Pancreas (tissue), 10 donors: ENCODE measurements at regions not wholly inside any gene's neighbourhood (a gene's known extent, or its start where the extent isn't known, plus 50 kb on each side); places are given as distances from the start of the nearest gene placed in this dataset.

Experiments
- ATAC-seq, 4 donors: fragments of 200-7000 bp; cut with Tn5 transposase; one replicate each; pipeline versions ENCODE4 v1.8.0 to v1.9.1; 2020; ENCODE audit warnings: mild to moderate bottlenecking in 4 of 4, moderate library complexity in 4 of 4
- DNase-seq, 6 donors: peaks; one replicate each; pipeline ENCODE4 v3.0.0-alpha.2; 2020
- FAIRE-seq: peaks from 2 replicates; lab custom pipeline; 2012; peaks lifted over from hg19 to GRCh38; lab: Jason Lieb, UNC
- H3K27ac ChIP-seq, 4 donors: fragments of 200-600 bp; sonication (generic); 1 replicate in 3 of 4; 2 replicates in 1 of 4; pipeline versions ENCODE4 v1.5.0 to v1.8.0; 2020
- H3K27me3 ChIP-seq, 4 donors: fragments of 200-600 bp; one replicate each; pipeline ENCODE4 v1.8.0; 2021
- H3K36me3 ChIP-seq, 3 donors: fragments of 200-600 bp; sonication (generic) in 1 of 3; one replicate each; pipeline versions ENCODE4 v1.5.0 to v1.8.0; 2020 to 2021
- H3K4me1 ChIP-seq, 3 donors: fragments of 200-600 bp; one replicate each; pipeline ENCODE4 v1.8.0; 2021
- H3K4me3 ChIP-seq, 4 donors: fragments of 200-600 bp; sonication (generic) in 2 of 4; one replicate each; pipeline versions ENCODE4 v1.5.0 to v1.8.0; 2020 to 2021
- H3K9me3 ChIP-seq, 4 donors: fragments of 200-600 bp; one replicate each; pipeline ENCODE4 v1.8.0; 2021
- WGBS, 2 donors: extraction: QIAGEN DNeasy Blood & Tissue Kit; methylation state at CpG; one replicate each; pipeline ENCODE4 v1.1.7; 2013; 5-methylcytosine and 5-hydroxymethylcytosine counted together
- intact Hi-C, 3 donors: fragments of 100-400 bp; cut with DNase I; formaldehyde crosslinking; loops; one replicate each; pipeline versions ENCODE4 v1.11.1 to v1.14.2; 2022
- TF ChIP-seq, protein P1 (sequence below), 4 donors: fragments of 200-600 bp; sonication (generic) in 3 of 4; IDR thresholded peaks; one replicate each; pipeline versions ENCODE4 v1.5.0 to v1.8.0; 2021; ENCODE audit warnings: antibody characterized with exemption in 4 of 4
- donor health status: healthy with polysubstance abuse.
- donor health status: DM: no; HTN: no; CAD: no; lungs with moderate emphysema.
- donor health status: DM: no; HTN: no; CAD: no.
- donor health status: control.
- donor health status: control.
- donor health status: Bipolar disorder and iron deficiency.
- donor health status: DM: yes; HTN: yes; CAD: no.
- donor health status: DM: no; HTN: no; CAD: no.
- donor health status: DM: no; HTN: no; CAD: no.
- donor health status: DM: yes; HTN: yes; CAD: no.

DNA sequence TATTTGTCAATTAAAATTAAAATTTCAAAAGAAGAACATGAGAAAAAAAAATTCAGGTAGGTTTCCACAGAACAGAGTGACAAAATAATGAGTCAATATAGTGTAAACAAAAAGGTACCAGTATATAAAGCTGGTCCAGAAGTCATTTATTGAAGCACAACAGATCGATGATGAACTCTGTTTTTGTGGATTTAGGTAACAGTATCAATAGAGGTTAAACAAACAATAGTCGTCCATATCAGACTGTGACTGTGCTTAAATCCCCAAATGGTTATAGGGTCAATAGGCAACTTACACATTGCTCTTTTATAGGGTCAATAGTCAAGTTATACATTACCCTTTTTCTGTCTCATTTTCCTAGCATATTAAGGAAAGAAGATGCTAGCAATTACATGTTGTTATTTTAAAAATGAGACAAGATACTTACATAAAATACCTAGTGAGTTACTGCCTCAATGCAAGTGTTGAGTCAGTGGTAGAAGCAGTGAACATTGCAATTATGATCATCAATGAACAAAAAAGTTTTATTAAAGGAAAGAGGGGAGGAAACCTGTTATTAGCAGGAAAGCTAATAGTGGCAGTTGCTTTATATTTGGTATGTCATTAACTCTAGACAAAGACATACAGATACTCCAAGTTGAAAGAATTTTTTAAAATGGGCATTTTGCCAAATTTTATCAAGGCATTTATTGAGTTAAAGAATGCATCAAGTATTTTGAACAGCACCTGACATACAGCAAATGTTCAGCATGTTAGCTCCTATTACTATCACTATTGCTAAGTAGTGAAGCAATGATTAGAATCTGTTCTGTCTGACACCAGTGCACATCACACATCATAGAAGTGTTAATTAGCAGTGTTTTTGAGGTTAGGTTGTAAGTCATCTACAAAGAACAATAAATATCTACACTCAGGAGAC is 102.9 kb downstream of the CCER1 start:
- no peaks in the 10 kb centered on the region for H3K9me3 ChIP-seq
- WGBS, 2 donors = 17 to 21% methylated on average over 2 of the region's 2 CpGs
- no peak for ATAC-seq
- H3K27ac ChIP-seq = no peak overlapping the region
- TF ChIP-seq, protein P1, sequence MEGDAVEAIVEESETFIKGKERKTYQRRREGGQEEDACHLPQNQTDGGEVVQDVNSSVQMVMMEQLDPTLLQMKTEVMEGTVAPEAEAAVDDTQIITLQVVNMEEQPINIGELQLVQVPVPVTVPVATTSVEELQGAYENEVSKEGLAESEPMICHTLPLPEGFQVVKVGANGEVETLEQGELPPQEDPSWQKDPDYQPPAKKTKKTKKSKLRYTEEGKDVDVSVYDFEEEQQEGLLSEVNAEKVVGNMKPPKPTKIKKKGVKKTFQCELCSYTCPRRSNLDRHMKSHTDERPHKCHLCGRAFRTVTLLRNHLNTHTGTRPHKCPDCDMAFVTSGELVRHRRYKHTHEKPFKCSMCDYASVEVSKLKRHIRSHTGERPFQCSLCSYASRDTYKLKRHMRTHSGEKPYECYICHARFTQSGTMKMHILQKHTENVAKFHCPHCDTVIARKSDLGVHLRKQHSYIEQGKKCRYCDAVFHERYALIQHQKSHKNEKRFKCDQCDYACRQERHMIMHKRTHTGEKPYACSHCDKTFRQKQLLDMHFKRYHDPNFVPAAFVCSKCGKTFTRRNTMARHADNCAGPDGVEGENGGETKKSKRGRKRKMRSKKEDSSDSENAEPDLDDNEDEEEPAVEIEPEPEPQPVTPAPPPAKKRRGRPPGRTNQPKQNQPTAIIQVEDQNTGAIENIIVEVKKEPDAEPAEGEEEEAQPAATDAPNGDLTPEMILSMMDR (IDR thresholded peaks at IDR 0.05) = no peak
- H3K27me3 ChIP-seq = no peaks in the 10 kb centered on the region
- H3K4me1 ChIP-seq = no peaks in the 10 kb centered on the region
- no peak overlapping the region for H3K4me3 ChIP-seq
- intact Hi-C loops = no loop called here
- no peak for DNase-seq
- no peak for FAIRE-seq
- H3K36me3 ChIP-seq = no peaks in the 10 kb centered on the region

DNA sequence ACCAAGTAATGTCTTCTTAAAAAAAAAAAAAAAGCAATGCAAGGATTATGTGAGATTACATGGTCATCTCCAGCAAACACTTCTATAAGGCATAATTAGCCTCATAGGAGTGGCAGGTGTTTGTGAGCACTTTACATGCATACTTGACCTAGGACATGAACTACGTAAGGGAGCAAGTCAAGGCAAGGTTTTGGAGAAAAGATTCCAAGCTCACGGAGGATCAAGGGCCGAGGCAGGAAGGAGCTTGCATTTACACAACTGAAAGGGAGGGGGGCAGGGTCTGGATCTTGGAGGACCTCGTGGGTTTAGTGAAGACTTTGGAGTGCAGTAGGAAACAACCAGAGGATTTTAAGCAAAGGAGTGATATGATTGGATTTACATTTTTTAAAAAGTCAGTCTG is 112.5 kb downstream of the CCER1 start:
- 60 to 61% methylated on average over 4 of the region's 4 CpGs for WGBS, 2 donors
- intact Hi-C loops = no loop called here
- TF ChIP-seq, protein P1 (IDR thresholded peaks at IDR 0.05) = no peak
- no peak overlapping the region for H3K4me3 ChIP-seq
- no peak for DNase-seq
- ATAC-seq = no peak
- no peaks in the 10 kb centered on the region for H3K4me1 ChIP-seq
- no peak for FAIRE-seq
- no peaks in the 10 kb centered on the region for H3K27me3 ChIP-seq
- no peaks in the 10 kb centered on the region for H3K36me3 ChIP-seq
- no peak overlapping the region for H3K27ac ChIP-seq
- H3K9me3 ChIP-seq = no peaks in the 10 kb centered on the region

DNA sequence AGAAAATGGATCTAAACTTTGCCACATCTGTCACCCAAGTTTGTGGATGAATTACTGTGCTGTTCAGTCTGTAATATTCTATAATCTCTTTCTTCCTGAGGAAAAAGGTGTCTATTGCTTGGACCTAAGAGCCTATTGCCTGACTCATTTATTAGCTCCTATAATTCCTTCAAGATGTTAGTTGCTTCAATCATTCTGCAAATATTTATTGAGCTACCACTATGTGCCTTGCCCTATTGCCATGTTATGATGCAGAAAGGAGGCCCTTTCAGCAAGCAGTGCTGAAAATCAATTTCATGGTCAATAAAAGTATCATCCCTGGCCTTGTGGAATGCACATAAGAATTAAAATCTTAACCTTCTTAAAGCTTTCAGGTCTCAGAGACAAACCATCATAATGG is 113.6 kb downstream of the CCER1 start:
- H3K9me3 ChIP-seq = no peaks in the 10 kb centered on the region
- no peaks in the 10 kb centered on the region for H3K27me3 ChIP-seq
- H3K27ac ChIP-seq = no peak overlapping the region
- intact Hi-C loops = no loop called here
- TF ChIP-seq, protein P1 (IDR thresholded peaks at IDR 0.05) = no peak
- DNase-seq (no peak), ATAC-seq (no peak), FAIRE-seq (no peak)
- H3K4me3 ChIP-seq = no peak overlapping the region
- no peaks in the 10 kb centered on the region for H3K4me1 ChIP-seq
- H3K36me3 ChIP-seq = no peaks in the 10 kb centered on the region

DNA sequence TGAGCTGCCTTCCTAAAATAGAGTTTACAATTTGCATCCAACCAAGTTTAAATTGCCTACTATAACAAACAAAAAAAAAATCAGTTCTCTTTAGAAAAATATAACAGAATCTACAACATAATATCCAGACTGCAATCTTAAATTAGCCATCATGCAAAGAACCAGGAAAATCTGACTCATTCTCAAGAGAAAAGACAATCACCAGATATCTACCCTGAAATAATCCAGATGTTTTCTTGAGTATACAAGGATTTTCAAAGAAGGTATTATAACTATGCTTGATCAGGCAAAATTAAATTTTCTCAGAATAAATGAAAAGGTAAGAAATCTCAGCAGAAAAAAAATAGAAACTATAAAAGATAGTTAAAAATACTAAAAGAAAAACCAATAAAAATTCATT is 115.6 kb downstream of the CCER1 start:
- no peaks in the 10 kb centered on the region for H3K4me1 ChIP-seq
- no peak overlapping the region for H3K4me3 ChIP-seq
- DNase-seq (no peak), ATAC-seq (no peak), FAIRE-seq (peak; percentile 39)
- intact Hi-C loops = no loop called here
- H3K27ac ChIP-seq = no peak overlapping the region
- H3K9me3 ChIP-seq = no peaks in the 10 kb centered on the region
- TF ChIP-seq, protein P1 (IDR thresholded peaks at IDR 0.05) = no peak
- H3K36me3 ChIP-seq = no peaks in the 10 kb centered on the region
- no peaks in the 10 kb centered on the region for H3K27me3 ChIP-seq

DNA sequence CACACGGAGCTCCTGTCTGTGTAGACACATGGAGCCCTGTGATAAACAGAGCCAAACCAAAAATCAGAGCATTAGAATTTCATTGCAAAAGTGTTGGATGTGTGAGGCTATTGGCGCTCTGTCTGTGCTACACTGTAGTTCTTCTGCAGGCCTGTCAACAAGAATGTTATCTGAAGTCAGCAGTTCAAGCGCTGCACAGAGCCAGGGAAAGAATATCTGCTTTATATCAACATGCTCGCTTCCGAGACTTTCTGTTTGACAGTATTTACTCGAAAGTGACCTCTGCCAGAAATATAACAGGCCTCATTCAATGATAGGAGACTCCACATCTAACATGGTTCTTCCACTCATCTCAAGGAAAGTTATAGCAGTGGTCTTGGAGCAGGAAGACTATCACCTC is 118.3 kb downstream of the CCER1 start:
- FAIRE-seq = peak; percentile 5
- ATAC-seq = peak in 2 of 4 donors; percentile 60 to 67
- Histone ChIP-seq H3K9me3 (no peaks in the 10 kb centered on the region), H3K27me3 (no peaks in the 10 kb centered on the region), H3K36me3 (no peaks in the 10 kb centered on the region), H3K4me1 (no peaks in the 10 kb centered on the region), H3K4me3 (no peak overlapping the region), H3K27ac (no peak overlapping the region)
- intact Hi-C loops = no loop called here
- DNase-seq = no peak
- TF ChIP-seq, protein P1 (IDR thresholded peaks at IDR 0.05) = no peak
- 28% methylated on average over 6 of the region's 6 CpGs for WGBS, 2 donors
